GM19395 (cell line): ENCODE measurements at regions not wholly inside any gene's neighbourhood (a gene's known extent, or its start where the extent isn't known, plus 50 kb on each side); places are given as distances from the start of the nearest gene placed in this dataset.

Experiments used
- ATAC-seq: cut with Tn5 transposase; IDR thresholded peaks from one replicate; pipeline ENCODE4 v1.9.1; 2021; ENCODE audit warnings: mild to moderate bottlenecking, moderate library complexity; ENCODE audit not compliant: unreplicated experiment

GRCh38 chr3:147925272-147925671 lies 516.1 kb downstream of the ZIC1 start:
- no peak for ATAC-seq

- no peak for ATAC-seq
Measured at GRCh38 chr3:147930232-147930807, 521.2 kb downstream of the ZIC1 start.

GRCh38 chr3:147934451-147935180 lies 525.5 kb downstream of the ZIC1 start:
- no peak for ATAC-seq

DNA sequence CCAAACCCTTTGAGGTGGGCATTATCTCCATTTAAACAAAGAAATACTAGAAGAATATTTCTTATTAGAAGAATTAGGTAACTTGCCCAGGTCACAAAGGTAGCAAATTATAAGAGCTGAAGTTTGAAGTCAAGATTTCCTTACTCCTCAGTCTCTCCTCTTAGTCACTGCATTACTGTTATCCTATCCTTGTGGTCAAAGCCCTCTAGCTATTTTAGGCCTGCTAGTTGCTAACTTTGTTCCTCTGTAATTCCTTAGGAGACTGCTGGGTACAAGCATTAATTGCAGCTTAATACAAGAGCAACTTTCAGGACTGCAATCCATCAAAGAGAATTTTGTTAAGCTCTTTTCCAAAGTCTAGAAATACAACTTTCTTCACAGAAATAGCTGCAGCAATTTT lies 528.2 kb downstream of the ZIC1 start:
- no peak for ATAC-seq

GRCh38 chr3:147937891-147938290 lies 528.7 kb downstream of the ZIC1 start:
- ATAC-seq, result no peak

DNA sequence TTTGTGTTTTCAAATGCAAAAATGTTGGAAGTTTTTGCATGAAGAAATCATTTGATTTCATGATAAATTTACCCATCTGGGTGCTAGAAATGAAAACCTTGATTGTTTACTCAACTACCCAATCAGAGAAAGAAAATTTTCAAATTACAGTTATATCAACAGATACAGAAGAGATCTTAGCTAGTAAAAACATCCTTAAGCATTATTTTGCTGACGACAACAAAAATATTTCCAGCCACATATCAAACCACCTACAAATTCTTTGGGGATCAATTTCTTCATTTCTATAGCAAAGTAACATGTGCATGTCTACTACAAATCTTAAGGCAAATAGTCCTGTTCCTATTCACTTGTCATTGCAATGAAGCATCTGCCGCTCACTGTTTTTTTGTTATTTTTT lies 530.3 kb downstream of the ZIC1 start:
- no peak for ATAC-seq

GRCh38 chr3:147939839-147940238 lies 530.7 kb downstream of the ZIC1 start:
- no peak for ATAC-seq

DNA sequence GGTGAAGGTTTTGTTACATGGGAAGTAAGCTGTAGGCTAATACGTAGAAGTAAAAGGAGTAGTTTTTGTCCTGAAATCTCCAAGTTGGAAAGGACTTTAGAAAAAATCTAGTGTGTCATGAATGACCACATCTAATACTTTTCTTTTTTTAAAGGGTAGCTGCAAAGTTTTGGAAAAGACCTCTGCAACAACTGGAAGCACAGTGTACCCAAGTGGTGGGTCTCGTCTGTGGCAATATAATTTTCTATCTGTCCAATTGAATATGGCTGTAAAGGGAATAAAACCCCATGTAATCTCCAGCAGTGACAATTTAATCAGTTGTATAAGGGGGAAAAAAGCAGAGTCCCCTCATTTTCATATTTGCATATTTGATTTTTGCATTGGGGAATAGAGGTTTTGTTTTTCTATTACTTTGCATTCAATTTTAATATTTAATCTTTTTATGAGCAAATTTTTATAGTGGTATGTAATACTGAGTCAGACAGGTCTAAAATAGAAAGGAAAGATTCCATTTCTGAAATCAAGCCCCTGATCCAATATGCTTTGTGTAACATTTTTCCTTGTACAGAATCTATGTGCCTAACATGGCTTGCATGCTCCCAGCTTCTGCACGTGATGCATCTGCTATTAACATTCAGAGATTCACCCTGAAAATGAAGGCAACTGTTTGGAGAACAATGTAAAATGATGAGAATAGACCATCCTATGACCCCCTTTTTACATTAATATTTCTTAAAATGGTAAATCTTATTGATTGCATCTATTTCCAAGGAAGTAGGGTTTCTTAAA lies 531.4 kb downstream of the ZIC1 start:
- no peak for ATAC-seq

DNA sequence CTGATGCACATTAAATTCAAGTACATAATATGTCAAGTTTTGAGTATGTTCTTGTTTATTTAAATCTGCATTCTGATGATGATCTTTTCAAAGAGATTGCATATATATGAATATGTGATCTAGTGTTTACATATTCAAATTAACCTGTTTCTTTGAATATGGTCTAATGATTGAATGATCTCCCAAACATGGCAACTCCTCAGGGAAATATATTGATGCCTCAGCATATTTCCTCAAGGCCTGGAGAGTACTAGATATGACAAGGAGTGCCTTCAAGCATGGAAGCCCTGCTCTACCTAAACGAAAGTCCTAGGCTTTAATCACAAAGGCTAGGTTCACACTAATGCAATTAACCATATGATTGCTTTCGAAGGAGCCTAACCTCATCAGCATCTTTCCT lies 532.8 kb downstream of the ZIC1 start:
- no peak for ATAC-seq

- no peak for ATAC-seq
Measured at GRCh38 chr3:147943265-147943945, 534.2 kb downstream of the ZIC1 start.

DNA sequence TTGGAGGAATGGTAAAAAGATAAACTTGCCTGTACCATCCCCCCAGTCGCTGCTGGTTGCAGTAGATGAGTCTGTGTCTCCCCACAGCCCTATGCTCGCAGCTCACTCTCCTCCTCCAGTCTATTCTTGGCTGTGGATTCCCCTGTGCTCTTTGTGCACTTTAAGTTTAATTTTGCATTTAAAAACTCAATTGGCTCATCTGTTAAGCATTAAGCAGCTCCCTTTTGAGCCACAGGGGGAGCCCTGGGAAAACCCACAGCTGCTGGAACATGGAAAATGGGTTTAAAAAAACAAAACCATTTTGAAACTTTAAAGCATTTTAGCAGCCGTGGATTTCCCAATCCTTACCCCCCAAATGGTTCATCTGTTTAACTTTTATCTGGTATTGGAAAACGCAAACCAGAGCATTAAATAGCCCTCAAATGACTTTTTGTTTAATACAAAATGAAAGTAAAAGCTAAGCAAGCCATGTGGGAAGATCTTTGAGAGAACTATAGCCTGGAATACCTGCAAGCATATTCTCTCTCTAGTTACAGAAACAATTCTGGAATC lies 536.9 kb downstream of the ZIC1 start:
- no peak for ATAC-seq

DNA sequence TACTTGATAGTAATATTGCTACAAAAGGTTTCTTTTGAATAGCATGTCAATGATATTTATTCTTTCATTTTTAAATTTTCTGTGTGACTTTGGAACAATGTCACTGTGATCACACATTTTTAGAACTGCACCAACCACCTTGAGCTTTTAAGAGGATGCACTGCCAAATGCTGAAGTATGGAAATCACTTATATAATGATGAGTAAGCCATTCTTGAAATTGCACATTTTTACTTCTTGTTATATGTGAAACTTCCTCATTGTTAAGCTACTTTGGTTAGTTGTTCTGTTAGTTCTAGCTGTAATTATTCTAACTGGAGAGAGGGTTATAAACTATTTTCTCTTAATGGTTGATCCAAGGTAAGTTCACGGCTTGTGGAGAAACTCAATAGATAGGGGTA lies 547.5 kb downstream of the ZIC1 start:
- ATAC-seq, result no peak

GRCh38 chr3:147958754-147959153 lies 549.6 kb downstream of the ZIC1 start:
- ATAC-seq, result no peak

- no peak for ATAC-seq
Measured at GRCh38 chr3:147960786-147961185, 551.6 kb downstream of the ZIC1 start.

DNA sequence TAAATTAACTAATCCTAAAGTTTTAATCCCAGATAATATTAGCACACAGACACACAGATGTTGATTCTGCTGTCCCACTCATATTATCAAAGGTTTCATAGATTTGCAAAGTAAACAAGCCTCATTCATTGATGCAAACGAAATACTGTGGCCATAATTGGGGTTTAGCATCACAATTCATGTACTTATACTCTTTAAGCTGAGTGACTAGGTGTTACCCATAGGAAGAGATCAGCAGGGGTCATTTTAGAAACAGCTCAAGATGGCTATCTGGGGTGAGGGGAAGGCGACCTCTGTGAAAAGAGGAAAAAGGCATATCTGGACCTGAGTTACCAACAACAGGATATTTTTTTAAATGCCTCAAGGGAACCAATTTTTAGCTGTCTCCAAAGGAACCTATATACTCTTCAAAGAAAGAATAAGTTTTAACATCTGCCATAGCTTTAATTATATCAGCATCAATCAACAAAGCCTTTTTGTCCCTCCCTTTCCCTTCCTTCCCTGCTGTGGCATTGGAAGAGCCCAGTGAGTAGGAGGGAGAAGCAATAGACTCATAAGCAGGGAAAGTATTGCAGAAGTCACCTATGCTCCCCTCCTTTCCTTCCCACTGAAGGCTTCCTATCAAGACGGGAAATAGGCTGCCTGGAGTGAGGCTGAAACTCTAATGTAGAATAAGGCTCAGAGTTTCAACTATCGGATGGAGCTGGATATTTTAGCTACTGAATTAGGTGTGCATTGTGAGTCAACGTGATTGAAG lies 553.4 kb downstream of the ZIC1 start:
- no peak for ATAC-seq

- ATAC-seq, result no peak
Measured at GRCh38 chr3:147963711-147964110, 554.5 kb downstream of the ZIC1 start.

- ATAC-seq, result no peak
Measured at GRCh38 chr3:147975165-147975564, 566.0 kb downstream of the ZIC1 start.

DNA sequence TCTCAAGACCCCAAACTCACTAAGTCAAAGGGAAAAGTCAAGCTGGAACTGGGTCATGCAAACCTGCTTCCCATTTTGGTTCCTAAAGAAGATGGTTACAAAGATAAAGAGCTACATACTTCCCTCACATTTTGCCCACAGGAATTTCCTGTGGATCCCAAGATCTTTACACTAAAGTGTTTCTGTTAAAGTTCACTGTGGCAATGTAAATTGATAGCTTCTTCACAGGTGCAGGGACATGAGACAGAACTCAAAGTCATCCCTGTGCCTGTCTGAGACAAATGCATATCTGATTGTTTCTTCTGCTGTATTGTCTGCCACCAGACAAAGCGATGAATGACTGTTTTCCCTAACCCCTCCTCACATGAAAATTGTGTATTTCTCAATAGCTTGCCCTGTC lies 567.8 kb downstream of the ZIC1 start:
- no peak for ATAC-seq

DNA sequence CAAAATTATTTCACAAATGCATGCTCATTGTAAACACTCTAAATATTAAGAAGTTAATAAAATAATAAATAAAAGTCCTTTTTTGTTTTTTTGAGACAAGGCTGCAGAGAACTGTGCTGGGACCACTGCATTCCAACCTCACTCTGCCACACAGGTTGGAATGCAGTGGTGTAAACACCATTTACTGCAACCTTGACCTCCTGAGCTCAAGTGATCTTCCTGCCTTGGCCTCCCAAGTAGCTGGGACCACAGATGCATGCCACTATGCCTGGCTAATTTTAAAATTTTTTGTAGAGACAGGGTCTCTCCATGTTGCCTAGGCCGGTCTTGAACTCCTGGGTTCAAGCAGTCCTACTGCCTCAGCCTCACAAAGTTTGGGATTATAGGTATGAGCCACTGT lies 578.4 kb downstream of the ZIC1 start:
- ATAC-seq, result no peak

DNA sequence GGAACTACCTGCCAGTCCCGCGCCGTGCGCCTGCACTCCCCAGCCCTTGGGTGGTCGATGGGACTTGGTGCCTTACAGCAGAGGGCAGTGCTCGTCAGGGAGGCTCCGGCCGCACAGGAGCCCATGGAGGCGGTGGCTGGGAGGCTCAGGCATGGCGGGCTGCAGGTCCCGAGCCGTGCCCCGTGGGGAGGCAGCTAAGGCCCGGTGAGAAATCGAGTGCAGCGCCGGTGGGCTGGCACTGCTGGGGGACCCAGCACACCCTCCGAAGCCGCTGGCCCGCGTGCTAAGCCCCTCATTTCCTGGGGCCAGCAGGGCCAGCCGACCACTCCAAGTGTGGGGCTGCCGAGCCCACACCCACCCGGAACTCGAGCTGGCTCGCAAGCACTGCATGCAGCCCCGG lies 580.2 kb downstream of the ZIC1 start:
- no peak for ATAC-seq
